ENCODE measurements at regions not wholly inside any gene's neighbourhood (a gene's known extent, or its start where the extent isn't known, plus 50 kb on each side); places are given as distances from the start of the nearest gene placed in this dataset.

DNA sequence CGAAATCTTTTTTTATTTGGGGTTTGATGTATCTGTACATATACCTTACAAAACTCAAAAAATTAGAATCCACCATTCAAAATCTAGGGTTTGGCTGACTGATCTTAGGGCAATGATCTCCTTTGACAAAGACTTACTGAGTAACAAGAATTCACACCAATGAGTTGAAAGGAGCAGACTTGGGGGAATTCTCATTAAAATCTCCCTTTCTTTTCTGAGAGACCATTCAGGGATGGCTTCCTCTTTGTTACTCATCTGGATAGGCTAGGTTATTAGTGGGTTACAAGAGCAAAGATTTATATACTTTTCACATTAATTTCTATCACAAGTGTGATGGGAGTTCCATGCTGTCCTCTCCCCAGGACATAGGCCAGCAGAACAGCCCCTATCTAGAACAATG lies 661.0 kb downstream of the KCTD16 start:
- no peak for ATAC-seq
- H3K4me3 Mint-ChIP-seq = no peak overlapping the region
- no peaks in the 10 kb centered on the region for H3K27me3 Mint-ChIP-seq (ENCODE audit: low read depth)
- no peaks in the 10 kb centered on the region for H3K36me3 Mint-ChIP-seq (ENCODE audit: insufficient read depth)
- H3K9me3 Mint-ChIP-seq = peaks cover 6% of the 10 kb centered on the region
- no peaks in the 10 kb centered on the region for H3K4me1 Mint-ChIP-seq (ENCODE audit: low read depth)
- DNase-seq = no peak

DNA sequence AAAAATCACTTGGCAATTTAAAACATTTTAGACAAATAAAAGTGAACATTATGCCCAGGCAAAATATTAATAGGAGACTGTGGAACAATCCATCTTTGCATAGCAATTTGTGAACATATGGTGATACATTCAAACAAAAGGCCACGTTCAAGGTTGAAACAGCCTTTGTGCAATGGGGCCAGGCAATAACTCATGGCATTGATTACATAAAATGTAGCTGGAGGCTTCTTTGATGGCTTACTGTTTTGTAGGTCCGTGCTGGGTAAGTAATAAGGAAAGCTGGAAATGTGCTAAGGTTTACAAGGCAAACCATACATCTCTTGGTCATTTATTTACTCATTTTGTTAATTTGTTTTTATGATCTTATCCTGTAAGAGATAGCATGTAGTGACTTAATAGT lies 651.8 kb downstream of the KCTD16 start:
- ATAC-seq (no peak), DNase-seq (no peak)
- Mint-ChIP-seq H3K36me3 (ENCODE audit: insufficient read depth) (no peaks in the 10 kb centered on the region), H3K27me3 (ENCODE audit: low read depth) (no peaks in the 10 kb centered on the region), H3K4me1 (ENCODE audit: low read depth) (no peaks in the 10 kb centered on the region), H3K9me3 (peaks cover 4% of the 10 kb centered on the region), H3K4me3 (no peak overlapping the region)

DNA sequence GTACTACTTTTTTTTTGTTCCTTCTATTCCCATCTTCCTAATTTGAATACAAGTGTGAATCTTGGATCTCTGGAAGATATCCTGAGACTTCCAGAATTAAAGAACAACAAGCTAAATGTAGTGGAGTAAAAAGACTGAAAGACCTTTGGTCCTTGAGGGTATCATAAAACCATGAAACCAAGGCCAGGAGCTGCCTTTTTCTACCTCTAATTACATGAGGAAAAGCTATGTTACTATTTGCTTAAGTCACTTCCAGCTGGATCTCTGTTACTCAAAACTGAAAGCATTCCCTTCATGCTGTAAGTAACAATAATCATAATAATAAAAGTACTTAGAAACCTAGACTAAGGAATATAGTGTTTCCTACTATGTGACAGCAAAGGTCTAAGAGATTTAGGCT lies 649.6 kb downstream of the KCTD16 start:
- no peak for ATAC-seq
- Mint-ChIP-seq H3K4me1 (ENCODE audit: low read depth) (no peaks in the 10 kb centered on the region), H3K27me3 (ENCODE audit: low read depth) (no peaks in the 10 kb centered on the region), H3K36me3 (ENCODE audit: insufficient read depth) (no peaks in the 10 kb centered on the region), H3K9me3 (peaks cover 4% of the 10 kb centered on the region), H3K4me3 (no peak overlapping the region)
- no peak for DNase-seq

DNA sequence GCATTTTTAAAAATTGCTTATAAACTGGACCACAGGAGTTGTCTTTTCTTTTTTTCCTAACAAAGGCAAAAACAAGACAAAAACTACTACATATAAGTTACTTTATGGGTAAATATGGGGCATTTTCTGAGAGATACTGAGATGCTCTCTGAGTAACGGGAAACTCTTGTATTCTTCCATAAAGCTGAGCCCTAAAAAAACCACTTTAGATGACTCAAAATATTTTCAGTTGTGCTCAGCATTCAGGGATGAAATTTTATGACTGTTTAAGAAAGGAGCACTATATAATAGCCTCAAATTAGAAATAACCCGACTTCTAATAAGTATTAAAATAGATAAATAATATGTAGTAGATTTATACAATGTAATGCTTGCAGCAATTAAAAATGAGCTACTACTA lies 644.5 kb downstream of the KCTD16 start:
- peaks cover 8% of the 10 kb centered on the region for H3K9me3 Mint-ChIP-seq

DNA sequence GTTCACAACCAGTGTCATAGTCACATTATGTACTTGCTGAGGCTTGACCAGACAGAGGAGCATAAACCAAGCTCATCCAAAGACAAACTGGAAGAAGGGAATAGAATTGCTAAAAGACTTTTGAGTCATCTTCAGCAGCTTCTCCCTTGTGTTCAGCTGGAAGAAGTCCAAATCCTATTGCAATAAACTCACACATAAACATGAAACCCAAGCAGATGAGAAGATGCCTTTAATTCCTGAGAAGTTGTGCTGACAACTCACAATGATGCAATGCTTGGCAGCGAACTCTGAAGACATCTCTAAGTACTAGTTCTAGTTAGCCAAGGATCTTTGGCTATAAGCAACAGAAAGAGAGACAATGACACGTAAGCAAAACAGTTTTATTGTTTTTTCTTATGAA lies 642.1 kb downstream of the KCTD16 start:
- DNase-seq = no peak
- no peaks in the 10 kb centered on the region for H3K4me1 Mint-ChIP-seq (ENCODE audit: low read depth)
- no peak overlapping the region for H3K4me3 Mint-ChIP-seq
- H3K9me3 Mint-ChIP-seq = peaks cover 11% of the 10 kb centered on the region
- no peaks in the 10 kb centered on the region for H3K36me3 Mint-ChIP-seq (ENCODE audit: insufficient read depth)
- ATAC-seq = no peak
- no peaks in the 10 kb centered on the region for H3K27me3 Mint-ChIP-seq (ENCODE audit: low read depth)

More for the DNA sequence above, 644.5 kb downstream of the KCTD16 start:
- H3K4me3 Mint-ChIP-seq = no peak overlapping the region
- H3K36me3 Mint-ChIP-seq (ENCODE audit: insufficient read depth) = no peaks in the 10 kb centered on the region
- no peaks in the 10 kb centered on the region for H3K27me3 Mint-ChIP-seq (ENCODE audit: low read depth)
- DNase-seq (no peak), ATAC-seq (no peak)
- H3K4me1 Mint-ChIP-seq (ENCODE audit: low read depth) = no peaks in the 10 kb centered on the region

DNA sequence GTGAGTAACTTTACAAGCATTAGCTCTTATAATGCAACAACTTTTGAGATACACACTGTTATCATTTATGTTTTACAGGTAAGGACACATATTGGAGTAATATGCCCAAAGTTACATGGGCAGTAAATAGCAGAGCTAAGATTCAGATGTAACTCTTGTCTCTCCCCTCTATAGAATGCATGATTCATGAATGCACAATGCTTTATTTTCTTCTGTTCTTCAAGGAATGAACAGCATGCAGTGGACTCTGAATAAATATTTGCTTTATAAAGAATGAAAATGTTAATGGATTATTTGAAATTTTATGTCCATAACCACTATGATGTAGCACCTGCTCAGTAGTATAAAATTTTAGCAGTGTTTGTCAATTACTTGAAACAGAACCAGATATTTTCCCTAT lies 629.5 kb downstream of the KCTD16 start:
- Mint-ChIP-seq H3K36me3 (ENCODE audit: insufficient read depth) (no peaks in the 10 kb centered on the region), H3K4me1 (ENCODE audit: low read depth) (no peaks in the 10 kb centered on the region), H3K4me3 (no peak overlapping the region), H3K9me3 (no peaks in the 10 kb centered on the region), H3K27me3 (ENCODE audit: low read depth) (no peaks in the 10 kb centered on the region)
- DNase-seq = no peak
- no peak for ATAC-seq

DNA sequence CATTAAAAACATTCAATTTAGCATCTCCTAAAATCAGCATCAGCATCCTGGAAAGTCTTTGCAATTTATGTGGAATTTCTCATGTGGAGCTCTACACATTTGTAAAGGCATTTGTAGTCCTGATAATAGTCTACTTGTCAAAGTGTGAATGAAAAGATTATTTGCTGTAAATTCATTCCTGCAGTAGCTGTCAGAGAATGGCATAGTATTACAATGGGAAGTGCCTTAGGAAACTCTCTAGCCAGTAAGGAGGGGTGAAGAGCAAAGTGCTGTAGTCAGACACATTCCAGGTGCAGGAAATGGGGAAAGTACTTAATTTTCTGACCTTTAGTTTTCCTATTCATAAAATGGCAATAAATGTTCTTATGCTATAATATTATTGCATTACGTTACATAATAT lies 627.9 kb downstream of the KCTD16 start:
- DNase-seq (no peak), ATAC-seq (no peak)
- no peak overlapping the region for H3K4me3 Mint-ChIP-seq
- no peaks in the 10 kb centered on the region for H3K9me3 Mint-ChIP-seq
- no peaks in the 10 kb centered on the region for H3K36me3 Mint-ChIP-seq (ENCODE audit: insufficient read depth)
- no peaks in the 10 kb centered on the region for H3K4me1 Mint-ChIP-seq (ENCODE audit: low read depth)
- no peaks in the 10 kb centered on the region for H3K27me3 Mint-ChIP-seq (ENCODE audit: low read depth)

DNA sequence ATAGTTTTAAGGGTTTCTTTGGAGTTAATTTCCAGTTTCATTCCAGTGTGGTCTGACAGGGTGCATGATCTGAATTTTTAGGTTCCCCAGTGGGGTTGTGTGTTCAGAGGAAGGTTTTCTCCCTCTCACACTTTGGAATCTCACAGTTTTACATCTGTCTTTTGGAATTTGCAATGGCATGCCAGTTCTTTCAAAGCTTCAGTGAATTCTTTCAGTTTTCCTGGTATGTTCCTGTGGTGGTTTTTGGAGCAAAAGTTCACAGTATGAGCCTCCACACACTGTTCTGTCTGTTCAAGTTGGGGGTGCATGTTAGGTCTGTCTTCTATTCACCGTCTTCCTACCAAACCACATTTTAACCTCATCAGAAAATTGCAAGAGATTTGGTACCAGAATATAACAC lies 624.2 kb downstream of the KCTD16 start:
- ATAC-seq (no peak), DNase-seq (no peak)
- Mint-ChIP-seq H3K36me3 (ENCODE audit: insufficient read depth) (no peaks in the 10 kb centered on the region), H3K4me3 (no peak overlapping the region), H3K4me1 (ENCODE audit: low read depth) (no peaks in the 10 kb centered on the region), H3K27me3 (ENCODE audit: low read depth) (no peaks in the 10 kb centered on the region), H3K9me3 (peaks cover 2% of the 10 kb centered on the region)

DNA sequence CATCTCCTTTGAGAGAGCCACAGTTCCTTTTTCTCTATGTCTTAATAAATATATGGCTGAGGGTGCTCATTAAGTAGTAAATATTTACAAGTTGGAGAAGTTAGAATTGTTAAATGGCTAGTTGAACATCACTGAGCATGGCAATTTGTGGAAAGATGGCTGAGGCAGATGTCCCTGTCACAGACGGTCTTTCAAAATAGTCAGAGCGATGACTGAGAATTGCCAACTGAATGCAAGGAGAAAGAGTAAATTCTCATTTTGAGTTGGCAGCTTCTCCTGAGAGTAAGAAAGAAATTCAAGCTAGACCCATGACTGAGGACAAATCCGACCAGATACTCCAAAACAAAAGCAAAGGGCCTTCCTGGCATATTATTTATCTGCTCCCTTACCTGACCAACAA lies 617.9 kb downstream of the KCTD16 start:
- H3K36me3 Mint-ChIP-seq (ENCODE audit: insufficient read depth) = no peaks in the 10 kb centered on the region
- no peak for DNase-seq
- H3K9me3 Mint-ChIP-seq = peaks cover 13% of the 10 kb centered on the region
- ATAC-seq = no peak
- H3K27me3 Mint-ChIP-seq (ENCODE audit: low read depth) = no peaks in the 10 kb centered on the region
- H3K4me3 Mint-ChIP-seq = no peak overlapping the region
- H3K4me1 Mint-ChIP-seq (ENCODE audit: low read depth) = no peaks in the 10 kb centered on the region

DNA sequence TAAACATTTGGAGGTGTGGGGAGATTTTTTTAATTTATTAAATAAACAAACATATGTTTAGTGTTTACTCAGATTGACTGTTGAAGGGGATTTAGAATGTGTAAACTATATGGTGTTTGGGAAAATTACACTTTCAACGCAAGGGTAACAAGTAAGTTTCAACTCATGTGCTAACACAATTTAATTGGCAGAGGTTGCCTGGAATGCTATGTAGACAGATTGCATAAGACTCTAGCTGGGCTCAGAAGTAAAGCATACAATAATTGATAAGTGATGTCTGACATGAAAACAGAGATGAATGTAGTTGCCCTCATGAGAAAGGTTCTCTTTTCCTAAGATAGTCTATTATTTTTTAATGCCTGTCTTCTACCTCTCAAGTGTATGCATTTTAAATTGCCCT lies 617.4 kb downstream of the KCTD16 start:
- H3K9me3 Mint-ChIP-seq = peaks cover 13% of the 10 kb centered on the region

DNA sequence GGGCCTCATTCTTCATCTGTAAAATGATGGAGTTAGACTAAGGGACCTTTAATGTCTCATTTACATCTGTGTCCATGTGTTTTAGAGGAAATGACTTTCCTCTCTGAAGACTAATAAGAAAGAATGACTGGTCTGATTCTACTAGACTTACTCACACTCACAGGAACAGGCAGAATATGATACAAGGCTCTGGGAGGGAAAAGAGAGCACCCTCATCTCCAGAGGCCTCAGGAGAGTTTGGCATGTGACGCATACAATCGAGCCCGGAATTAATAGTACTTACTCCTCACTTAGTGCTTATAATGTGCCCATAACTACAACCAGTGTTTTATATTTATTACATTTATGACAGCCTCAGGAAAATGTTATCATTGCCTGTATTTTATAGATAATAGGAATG lies 608.7 kb downstream of the KCTD16 start:
- DNase-seq (no peak), ATAC-seq (no peak)
- no peak overlapping the region for H3K4me3 Mint-ChIP-seq
- no peaks in the 10 kb centered on the region for H3K27me3 Mint-ChIP-seq (ENCODE audit: low read depth)
- no peaks in the 10 kb centered on the region for H3K36me3 Mint-ChIP-seq (ENCODE audit: insufficient read depth)
- H3K9me3 Mint-ChIP-seq = peaks cover 11% of the 10 kb centered on the region
- no peaks in the 10 kb centered on the region for H3K4me1 Mint-ChIP-seq (ENCODE audit: low read depth)

More for the DNA sequence above, 617.4 kb downstream of the KCTD16 start:
- H3K4me1 Mint-ChIP-seq (ENCODE audit: low read depth) = no peaks in the 10 kb centered on the region
- no peaks in the 10 kb centered on the region for H3K36me3 Mint-ChIP-seq (ENCODE audit: insufficient read depth)
- H3K27me3 Mint-ChIP-seq (ENCODE audit: low read depth) = no peaks in the 10 kb centered on the region
- no peak overlapping the region for H3K4me3 Mint-ChIP-seq
- no peak for ATAC-seq
- DNase-seq = no peak

DNA sequence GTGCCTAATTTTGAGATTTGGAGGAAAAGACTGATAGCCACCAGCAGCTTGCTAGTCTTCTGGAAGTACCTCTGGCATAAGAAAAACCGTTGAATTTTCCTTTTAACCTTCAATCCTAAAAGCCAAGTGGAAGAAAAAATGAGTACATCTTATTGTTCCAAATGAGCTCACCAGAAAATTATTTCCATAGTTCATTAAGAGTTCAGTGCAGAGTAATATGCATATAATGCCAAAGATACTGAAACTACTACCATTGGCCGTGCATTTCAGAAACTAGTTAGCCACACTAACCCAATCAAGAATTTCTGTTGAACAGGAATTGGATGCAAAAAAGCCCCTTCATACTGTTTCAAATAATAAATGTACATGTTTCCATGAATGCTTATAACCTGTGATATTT lies 607.9 kb downstream of the KCTD16 start:
- H3K27me3 Mint-ChIP-seq (ENCODE audit: low read depth) = no peaks in the 10 kb centered on the region
- no peak for ATAC-seq
- H3K4me1 Mint-ChIP-seq (ENCODE audit: low read depth) = no peaks in the 10 kb centered on the region
- no peak overlapping the region for H3K4me3 Mint-ChIP-seq
- peaks cover 7% of the 10 kb centered on the region for H3K9me3 Mint-ChIP-seq
- DNase-seq = no peak
- H3K36me3 Mint-ChIP-seq (ENCODE audit: insufficient read depth) = no peaks in the 10 kb centered on the region

DNA sequence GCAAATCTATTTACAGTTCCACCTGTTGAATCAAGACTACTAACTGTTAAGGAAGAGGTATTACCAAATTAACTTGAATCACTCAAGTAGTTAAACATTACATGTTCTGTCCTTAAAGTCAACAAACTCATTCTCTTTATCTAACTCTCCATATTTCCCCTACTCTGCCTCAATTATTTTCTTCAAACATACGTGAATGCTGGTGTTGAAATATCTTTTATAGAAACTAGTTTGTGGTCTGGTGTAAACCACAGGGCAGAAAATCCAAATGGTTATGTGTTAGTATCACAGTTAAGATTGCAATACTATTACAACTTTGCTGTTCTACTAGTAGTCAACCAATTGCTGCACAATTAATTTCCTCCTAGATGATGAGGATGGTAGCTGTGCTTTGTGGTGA lies 603.5 kb downstream of the KCTD16 start:
- no peaks in the 10 kb centered on the region for H3K27me3 Mint-ChIP-seq (ENCODE audit: low read depth)
- no peaks in the 10 kb centered on the region for H3K4me1 Mint-ChIP-seq (ENCODE audit: low read depth)
- ATAC-seq = no peak

DNA sequence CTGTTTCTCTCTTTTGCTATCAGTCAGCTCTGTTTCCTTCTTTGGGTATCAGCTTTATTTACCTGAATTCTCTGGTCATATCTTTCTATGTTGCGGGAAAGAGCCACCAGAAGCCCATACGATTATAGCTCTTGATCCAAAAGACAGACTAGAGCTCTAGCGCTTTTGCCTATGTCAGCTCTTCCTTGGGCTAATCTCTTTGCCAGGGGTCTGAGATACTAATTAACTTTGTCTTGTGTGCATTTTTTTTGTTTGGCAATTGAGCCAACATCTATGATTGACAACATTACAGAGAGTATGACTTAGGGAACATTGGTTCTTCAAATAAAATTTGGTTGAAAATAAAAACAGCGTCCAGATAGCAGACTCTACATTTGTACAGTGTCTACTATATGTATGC lies 603.0 kb downstream of the KCTD16 start:
- no peaks in the 10 kb centered on the region for H3K4me1 Mint-ChIP-seq (ENCODE audit: low read depth)
- no peaks in the 10 kb centered on the region for H3K36me3 Mint-ChIP-seq (ENCODE audit: insufficient read depth)
- H3K27me3 Mint-ChIP-seq (ENCODE audit: low read depth) = no peaks in the 10 kb centered on the region
- no peak overlapping the region for H3K4me3 Mint-ChIP-seq
- DNase-seq = no peak
- H3K9me3 Mint-ChIP-seq = peaks cover 8% of the 10 kb centered on the region
- ATAC-seq = no peak

More for the DNA sequence above, 603.5 kb downstream of the KCTD16 start:
- peaks cover 8% of the 10 kb centered on the region for H3K9me3 Mint-ChIP-seq
- H3K36me3 Mint-ChIP-seq (ENCODE audit: insufficient read depth) = no peaks in the 10 kb centered on the region
- H3K4me3 Mint-ChIP-seq = no peak overlapping the region
- no peak for DNase-seq

DNA sequence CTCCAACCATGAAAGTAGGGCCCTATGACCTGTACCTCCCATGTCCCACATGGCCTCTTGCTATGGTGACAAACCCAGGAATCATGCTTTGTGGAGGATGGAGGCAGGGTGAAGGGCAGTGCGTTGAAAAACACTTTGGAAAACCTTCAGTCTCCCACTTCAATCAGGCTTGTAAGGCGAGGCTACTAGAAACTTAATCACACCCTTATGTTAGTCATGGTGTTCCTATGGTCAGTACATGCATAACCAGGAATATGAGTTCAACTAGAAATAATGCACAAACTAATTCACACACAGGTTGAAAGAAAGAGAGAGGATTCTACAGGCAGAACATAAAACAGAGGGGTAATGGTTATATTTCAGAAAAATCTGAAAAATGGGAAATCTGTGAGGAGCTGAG lies 601.1 kb downstream of the KCTD16 start:
- Mint-ChIP-seq H3K27me3 (ENCODE audit: low read depth) (no peaks in the 10 kb centered on the region), H3K9me3 (peaks cover 8% of the 10 kb centered on the region), H3K36me3 (ENCODE audit: insufficient read depth) (no peaks in the 10 kb centered on the region), H3K4me3 (no peak overlapping the region), H3K4me1 (ENCODE audit: low read depth) (no peaks in the 10 kb centered on the region)
- DNase-seq (no peak), ATAC-seq (no peak)

DNA sequence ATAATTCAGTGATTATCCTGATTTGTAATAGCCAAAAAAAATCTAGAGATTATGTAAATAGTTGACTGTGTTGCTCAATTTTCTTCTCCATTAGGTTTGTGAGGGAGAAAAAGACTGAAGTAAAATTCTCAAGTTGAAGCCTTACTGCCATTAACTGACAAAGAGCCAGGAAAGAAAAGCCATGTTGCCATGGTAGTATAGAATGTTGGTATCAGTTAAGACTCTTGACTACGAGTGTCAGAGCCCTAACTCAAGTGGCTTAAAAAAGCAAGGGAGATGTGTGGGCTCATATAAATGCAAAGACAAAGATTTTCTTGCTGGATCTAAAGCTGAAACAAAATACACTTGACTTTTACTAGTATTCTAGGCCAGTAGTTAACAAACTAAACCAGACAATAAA lies 571.7 kb downstream of the KCTD16 start:
- Mint-ChIP-seq H3K4me1 (ENCODE audit: low read depth) (no peaks in the 10 kb centered on the region), H3K36me3 (ENCODE audit: insufficient read depth) (no peaks in the 10 kb centered on the region), H3K27me3 (ENCODE audit: low read depth) (no peaks in the 10 kb centered on the region), H3K9me3 (peaks cover 21% of the 10 kb centered on the region), H3K4me3 (no peak overlapping the region)
- no peak for DNase-seq
- ATAC-seq = no peak
